ENCODE measurements at regions not wholly inside any gene's neighbourhood (a gene's known extent, or its start where the extent isn't known, plus 50 kb on each side); places are given as distances from the start of the nearest gene placed in this dataset.
"Not testable (repeated sequence)": the region's sequence is repeated elsewhere in the genome, so short reads cannot be mapped to it uniquely, and the experiment has no call there.

- DNase-seq: no peak
Observed at GRCh38 chrX:115912372-115912897, 258.1 kb upstream of the AGTR2 start.

- DNase-seq: no peak
Observed at GRCh38 chrX:115913575-115913974, 257.0 kb upstream of the AGTR2 start.

GRCh38 chrX:115915625-115916024 lies 254.9 kb upstream of the AGTR2 start:
- not testable (repeated sequence) for DNase-seq

- no peak for DNase-seq
Observed at GRCh38 chrX:115929480-115929879, 241.1 kb upstream of the AGTR2 start.

- no peak for DNase-seq
Observed at GRCh38 chrX:115936008-115936407, 234.5 kb upstream of the AGTR2 start.

- DNase-seq: no peak
Observed at GRCh38 chrX:115939070-115939469, 231.5 kb upstream of the AGTR2 start.

GRCh38 chrX:115939636-115940160 lies 230.8 kb upstream of the AGTR2 start:
- no peak for DNase-seq

GRCh38 chrX:115940348-115940747 lies 230.2 kb upstream of the AGTR2 start:
- DNase-seq: no peak

GRCh38 chrX:115940888-115941332 lies 229.6 kb upstream of the AGTR2 start:
- DNase-seq: peak; percentile 24 to 73

- no peak for DNase-seq
Observed at GRCh38 chrX:115941388-115941787, 229.2 kb upstream of the AGTR2 start.

GRCh38 chrX:115946059-115946458 lies 224.5 kb upstream of the AGTR2 start:
- DNase-seq: no peak

GRCh38 chrX:115948018-115948923 lies 222.3 kb upstream of the AGTR2 start:
- DNase-seq: no peak

GRCh38 chrX:115949900-115950822 lies 220.4 kb upstream of the AGTR2 start:
- DNase-seq: no peak

GRCh38 chrX:115952417-115953092 lies 218.0 kb upstream of the AGTR2 start:
- DNase-seq: no peak

- no peak for DNase-seq
Observed at GRCh38 chrX:115957862-115958490, 212.6 kb upstream of the AGTR2 start.

GRCh38 chrX:115958687-115959359 lies 211.7 kb upstream of the AGTR2 start:
- no peak for DNase-seq

GRCh38 chrX:115960440-115961084 lies 210.0 kb upstream of the AGTR2 start:
- no peak for DNase-seq

- DNase-seq: no peak
Observed at GRCh38 chrX:115966920-115967319, 203.6 kb upstream of the AGTR2 start.

- DNase-seq: no peak
Observed at GRCh38 chrX:115968436-115969252, 201.9 kb upstream of the AGTR2 start.

- DNase-seq: no peak
Observed at GRCh38 chrX:115970718-115971117, 199.8 kb upstream of the AGTR2 start.

All from CD4-positive, alpha-beta T cell treated with Interferon alpha-2 for 1 hour (primary cell).